ENCODE measurements at regions not wholly inside any gene's neighbourhood (a gene's known extent, or its start where the extent isn't known, plus 50 kb on each side); places are given as distances from the start of the nearest gene placed in this dataset.

DNA sequence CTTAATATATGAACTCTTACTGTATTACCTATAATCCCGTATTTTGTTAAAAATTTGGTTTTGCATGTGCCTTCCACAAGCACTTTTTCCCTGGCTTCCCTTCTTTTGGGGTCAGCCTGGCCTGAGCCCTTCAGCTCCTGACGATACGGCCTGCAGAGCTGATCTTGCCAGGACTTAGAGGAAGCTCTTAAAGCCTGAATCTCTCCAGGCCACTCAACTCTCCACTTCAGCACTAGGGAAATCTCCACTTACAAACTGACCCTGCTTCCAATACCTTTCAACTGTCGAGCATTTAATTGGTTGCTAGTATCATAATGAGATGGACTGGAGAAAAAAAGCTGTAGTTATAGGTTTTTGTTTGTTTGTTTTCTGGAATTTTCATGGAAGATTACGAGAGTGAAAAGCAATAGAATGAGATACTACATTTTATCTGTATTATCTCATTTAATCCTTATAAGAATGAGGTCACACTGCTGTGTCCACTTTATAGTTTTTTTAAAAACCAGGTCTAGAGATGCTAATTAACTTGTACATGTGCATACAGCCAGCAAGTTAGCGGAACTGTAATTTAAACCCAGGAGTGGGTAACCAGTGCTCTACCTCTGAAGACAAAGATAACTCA, 54.8 kb downstream of the ZBTB38 start:
- H3K27ac ChIP-seq = peak overlapping the region; percentile 99 to 100
- ATAC-seq (no peak), DNase-seq (ENCODE audit: low read depth in 1 of 2, low spot score in 1 of 2) (no peak), FAIRE-seq (no peak)
- ChIA-PET POLR2A (interaction anchor here (1.3 kb wide), 1 partner anchor 56 kb away, joined by 4 read pairs; no protein-coding TSS in a partner anchor), CTCF (interaction anchor here (1.0 to 5.2 kb wide), 7 partner anchors 9 to 111 kb away, joined by 3 to 35 read pairs (median 7); no protein-coding TSS in a partner anchor)
- H3K4me3 ChIP-seq = no peak overlapping the region
- H3K4me2 ChIP-seq = no peak overlapping the region
- H3K9me3 ChIP-seq = peaks cover 6% of the 10 kb centered on the region; the same call in 2 of the 3 replicates
- H3K4me1 ChIP-seq = peaks cover 76% of the 10 kb centered on the region
- WGBS (ENCODE audit: missing lambda C conversion rate) = 94% methylated on average over 6 of the region's 6 CpGs
- TF ChIP-seq CBX2 (IDR thresholded peaks at IDR 0.05; ENCODE audit: borderline replicate concordance, low read depth) (no peak), PHF8 (IDR thresholded peaks at IDR 0.05; ENCODE audit: borderline replicate concordance, low read depth) (no peak), RAD21 (conservative IDR thresholded peaks at IDR 0.05 in 1 of 2, IDR thresholded peaks at IDR 0.05 in 1 of 2) (no peak), CHD4 (IDR thresholded peaks at IDR 0.05; ENCODE audit: borderline replicate concordance) (no peak), HES2 (IDR thresholded peaks at IDR 0.05) (no peak), HOXB13 (CRISPR knock-in tag; IDR thresholded peaks at IDR 0.05; ENCODE audit: low read depth) (no peak), ZFP36 (IDR thresholded peaks at IDR 0.05; ENCODE audit: borderline replicate concordance, partially characterized antibody) (no peak), NPAS2 (CRISPR knock-in tag; IDR thresholded peaks at IDR 0.05; ENCODE audit: borderline replicate concordance) (no peak), MYC (IDR thresholded peaks at IDR 0.05; ENCODE audit: borderline replicate concordance, low read length) (no peak), RCOR1 (IDR thresholded peaks at IDR 0.05; ENCODE audit: low read depth, low read length) (no peak), HEYL (CRISPR knock-in tag; IDR thresholded peaks at IDR 0.05) (no peak), BHLHE40 (IDR thresholded peaks at IDR 0.05; ENCODE audit: low read depth, low read length) (no peak), POLR2A (IDR thresholded peaks at IDR 0.05; ENCODE audit: low read length) (no peak), NFE2L2 (conservative IDR thresholded peaks at IDR 0.05; ENCODE audit: low read length) (no peak), ZNF302 (CRISPR knock-in tag; IDR thresholded peaks at IDR 0.05) (no peak), TFCP2L1 (CRISPR knock-in tag; IDR thresholded peaks at IDR 0.05) (no peak), GATA3 (IDR thresholded peaks at IDR 0.05; ENCODE audit: borderline replicate concordance) (no peak), JUNB (IDR thresholded peaks at IDR 0.05) (no peak), CTCF (IDR thresholded peaks at IDR 0.05) (no peak), RNF2 (IDR thresholded peaks at IDR 0.05; ENCODE audit: borderline replicate concordance, low read depth) (no peak)

- 84% methylated on average over 6 of the region's 6 CpGs for WGBS (ENCODE audit: missing lambda C conversion rate)
- DNase-seq (ENCODE audit: low read depth in 1 of 2, low spot score in 1 of 2) = no peak
- CTCF ChIA-PET = interaction anchor here (0.7 to 5.2 kb wide), 9 partner anchors 15 to 121 kb away, joined by 3 to 35 read pairs (median 6); no protein-coding TSS in a partner anchor
- peak; percentile 13 to 32; a peak in 3 of 6 replicates for ATAC-seq
- POLR2A ChIA-PET = interaction anchor here (1.6 kb wide), 1 partner anchor 114 kb away, joined by 7 read pairs; no protein-coding TSS in a partner anchor
- Histone ChIP-seq H3K9me3 (no peaks in the 10 kb centered on the region), H3K4me3 (no peak overlapping the region), H3K27ac (peak overlapping the region; percentile 99 to 100), H3K4me1 (peaks cover 75% of the 10 kb centered on the region), H3K4me2 (peak overlapping the region; percentile 23; the same call in 2 of the 3 replicates)
- FAIRE-seq = no peak
- TF ChIP-seq JUN (IDR thresholded peaks at IDR 0.05) = 0 out of 5 replicates have a peak, but pooled peaks of 1 of the 2 experiments have one; percentile 39
- TF ChIP-seq, protein P1, sequence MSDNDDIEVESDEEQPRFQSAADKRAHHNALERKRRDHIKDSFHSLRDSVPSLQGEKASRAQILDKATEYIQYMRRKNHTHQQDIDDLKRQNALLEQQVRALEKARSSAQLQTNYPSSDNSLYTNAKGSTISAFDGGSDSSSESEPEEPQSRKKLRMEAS (IDR thresholded peaks at IDR 0.05) = 0 out of 2 replicates have a peak, but pooled peaks have one; percentile 11
- no peak for TF ChIP-seq POLR2A (IDR thresholded peaks at IDR 0.05; ENCODE audit: low read length)
- TF ChIP-seq MYC (IDR thresholded peaks at IDR 0.05; ENCODE audit: borderline replicate concordance, low read length) = no peak
- no peak for TF ChIP-seq HEYL (CRISPR knock-in tag; IDR thresholded peaks at IDR 0.05)
- TF ChIP-seq HOXA7 (CRISPR knock-in tag; IDR thresholded peaks at IDR 0.05) = no peak
Observed at GRCh38 chr3:141425523-141426233, 57.4 kb downstream of the ZBTB38 start.

Measured in A549 (cell line).